Activated CD8-positive, alpha-beta T cell treated with anti-CD3 and anti-CD28 coated beads for 36 hours (primary cell): ENCODE measurements at regions not wholly inside any gene's neighbourhood (a gene's known extent, or its start where the extent isn't known, plus 50 kb on each side); places are given as distances from the start of the nearest gene placed in this dataset.

Experiments
- ATAC-seq: fragments of 200-7000 bp; cut with Tn5 transposase; one replicate; pipeline ENCODE4 v1.10.0; 2021; ENCODE audit warnings: mild to moderate bottlenecking, moderate library complexity
- CTCF ChIA-PET: fragments of 350-600 bp; sonication (Branson Sonifier 250); formaldehyde crosslinking; loops from one replicate; lab custom pipeline; 2021; ENCODE audit warnings: antibody characterized with exemption; lab: Charles Lee
- POLR2A ChIA-PET: fragments of 350-600 bp; sonication (Branson Sonifier 250); formaldehyde crosslinking; loops from one replicate; lab custom pipeline; 2021; ENCODE audit warnings: antibody characterized with exemption; lab: Charles Lee
- DNase-seq: peaks from one replicate; pipeline ENCODE4 v3.0.0-alpha.2; 2020
- H3K27ac Mint-ChIP-seq: one replicate; pipeline ENCODE4 v1.8.0; 2021; ENCODE audit warnings: mild to moderate bottlenecking, mixed read lengths
- H3K27me3 Mint-ChIP-seq: one replicate; pipeline ENCODE4 v1.8.0; 2021; ENCODE audit warnings: mixed read lengths
- H3K36me3 Mint-ChIP-seq: one replicate; pipeline ENCODE4 v1.8.0; 2021; ENCODE audit warnings: low read depth, mixed read lengths
- H3K4me1 Mint-ChIP-seq: one replicate; pipeline ENCODE4 v1.8.0; 2021; ENCODE audit warnings: low read depth, mixed read lengths
- H3K4me3 Mint-ChIP-seq: one replicate; pipeline ENCODE4 v1.8.0; 2021; ENCODE audit warnings: mild to moderate bottlenecking, moderate library complexity, mixed read lengths
- H3K9me3 Mint-ChIP-seq: one replicate; pipeline ENCODE4 v1.8.0; 2021; ENCODE audit warnings: mixed read lengths
- CTCF ChIP-seq: fragments of 200-600 bp; IDR thresholded peaks from one replicate; pipeline ENCODE4 v1.8.0; 2022; ENCODE audit warnings: antibody characterized with exemption, mild to moderate bottlenecking
- intact Hi-C: fragments of 100-400 bp; cut with micrococcal nuclease; formaldehyde crosslinking; loops from one replicate; pipeline ENCODE4 v1.10.0; 2022

- Mint-ChIP-seq H3K4me1 (peaks cover 3% of the 10 kb centered on the region), H3K27ac (no peak overlapping the region), H3K27me3 (no peaks in the 10 kb centered on the region), H3K36me3 (no peaks in the 10 kb centered on the region), H3K4me3 (no peak overlapping the region), H3K9me3 (peaks cover 4% of the 10 kb centered on the region)
- intact Hi-C loops: no loop called here
- CTCF ChIA-PET: interaction anchor here (0.7 kb wide), 1 partner anchor 10 kb away, joined by 3 read pairs; no protein-coding TSS in a partner anchor
- POLR2A ChIA-PET: no interaction called here
- no peak for TF ChIP-seq CTCF
- DNase-seq (no peak), ATAC-seq (no peak)
Observed at GRCh38 chr17:77604301-77604972, 354.1 kb upstream of the TNRC6C start.

GRCh38 chr17:77604973-77605313 is 353.6 kb upstream of the TNRC6C start:
- no peak for TF ChIP-seq CTCF
- DNase-seq (no peak), ATAC-seq (no peak)
- peaks cover 9% of the 10 kb centered on the region for H3K4me1 Mint-ChIP-seq
- POLR2A ChIA-PET: no interaction called here
- no peaks in the 10 kb centered on the region for H3K27me3 Mint-ChIP-seq
- H3K27ac Mint-ChIP-seq: no peak overlapping the region
- CTCF ChIA-PET: interaction anchor here (0.7 kb wide), 1 partner anchor 11 kb away, joined by 3 read pairs; no protein-coding TSS in a partner anchor
- peaks cover 4% of the 10 kb centered on the region for H3K9me3 Mint-ChIP-seq
- intact Hi-C loops: no loop called here
- H3K36me3 Mint-ChIP-seq: no peaks in the 10 kb centered on the region
- H3K4me3 Mint-ChIP-seq: no peak overlapping the region

- Mint-ChIP-seq H3K27me3 (no peaks in the 10 kb centered on the region), H3K4me3 (no peak overlapping the region), H3K36me3 (no peaks in the 10 kb centered on the region), H3K27ac (no peak overlapping the region), H3K4me1 (peaks cover 21% of the 10 kb centered on the region), H3K9me3 (peaks cover 4% of the 10 kb centered on the region)
- no peak for TF ChIP-seq CTCF
- intact Hi-C loops: no loop called here
- ChIA-PET POLR2A (interaction anchor here (2.1 kb wide), 1 partner anchor 9 kb away, joined by 6 read pairs; no protein-coding TSS in a partner anchor), CTCF (interaction anchor here (1.2 to 1.5 kb wide), 2 partner anchors 61 to 276 kb away, joined by 3 read pairs; no protein-coding TSS in a partner anchor)
- ATAC-seq (no peak), DNase-seq (no peak)
Observed at GRCh38 chr17:77606146-77606864, 352.2 kb upstream of the TNRC6C start.

- intact Hi-C loops: no loop called here
- no peak for TF ChIP-seq CTCF
- H3K27ac Mint-ChIP-seq: no peak overlapping the region
- H3K9me3 Mint-ChIP-seq: peaks cover 4% of the 10 kb centered on the region
- CTCF ChIA-PET: interaction anchor here (1.2 to 1.5 kb wide), 2 partner anchors 60 to 277 kb away, joined by 3 read pairs; no protein-coding TSS in a partner anchor
- no peak overlapping the region for H3K4me3 Mint-ChIP-seq
- ATAC-seq (no peak), DNase-seq (no peak)
- peaks cover 24% of the 10 kb centered on the region for H3K4me1 Mint-ChIP-seq
- POLR2A ChIA-PET: interaction anchor here (2.1 kb wide), 1 partner anchor 9 kb away, joined by 6 read pairs; no protein-coding TSS in a partner anchor
- no peaks in the 10 kb centered on the region for H3K36me3 Mint-ChIP-seq
- no peaks in the 10 kb centered on the region for H3K27me3 Mint-ChIP-seq
Observed at GRCh38 chr17:77606865-77607210, 351.7 kb upstream of the TNRC6C start.

- Mint-ChIP-seq H3K27ac (no peak overlapping the region), H3K4me3 (no peak overlapping the region), H3K27me3 (no peaks in the 10 kb centered on the region), H3K4me1 (peaks cover 26% of the 10 kb centered on the region), H3K9me3 (peaks cover 4% of the 10 kb centered on the region), H3K36me3 (no peaks in the 10 kb centered on the region)
- ChIA-PET POLR2A (interaction anchor here (0.6 to 2.1 kb wide), 2 partner anchors 10 to 207 kb away, joined by 3 to 6 read pairs; no protein-coding TSS in a partner anchor), CTCF (interaction anchor here (0.5 to 1.2 kb wide), 2 partner anchors 32 to 277 kb away, joined by 3 read pairs; no protein-coding TSS in a partner anchor)
- intact Hi-C loops: no loop called here
- DNase-seq (no peak), ATAC-seq (no peak)
- TF ChIP-seq CTCF: no peak
Observed at GRCh38 chr17:77607606-77608005, 350.9 kb upstream of the TNRC6C start.
